ENCODE measurements at regions not wholly inside any gene's neighbourhood (a gene's known extent, or its start where the extent isn't known, plus 50 kb on each side); places are given as distances from the start of the nearest gene placed in this dataset.

DNA sequence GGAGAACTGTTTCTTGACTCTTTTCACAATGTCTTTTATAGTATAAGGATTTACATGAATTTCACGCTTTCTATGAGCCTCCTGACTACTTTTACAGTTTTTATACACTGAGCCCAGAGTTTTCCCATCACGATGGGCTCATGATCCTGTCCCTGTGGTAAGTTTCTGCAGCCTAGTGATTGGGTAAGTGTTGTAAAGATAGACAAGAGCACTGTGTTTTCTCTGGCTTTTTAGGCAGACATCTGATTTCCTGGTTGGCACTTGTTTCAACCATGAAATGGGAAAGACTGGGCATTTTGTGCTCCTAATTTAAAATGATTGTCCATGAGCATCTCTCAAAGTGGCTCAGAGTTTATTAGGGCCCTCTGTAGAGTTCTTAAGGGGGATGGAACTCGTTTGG lies 299.0 kb downstream of the FAT3 start:
- TF ChIP-seq, protein P1, sequence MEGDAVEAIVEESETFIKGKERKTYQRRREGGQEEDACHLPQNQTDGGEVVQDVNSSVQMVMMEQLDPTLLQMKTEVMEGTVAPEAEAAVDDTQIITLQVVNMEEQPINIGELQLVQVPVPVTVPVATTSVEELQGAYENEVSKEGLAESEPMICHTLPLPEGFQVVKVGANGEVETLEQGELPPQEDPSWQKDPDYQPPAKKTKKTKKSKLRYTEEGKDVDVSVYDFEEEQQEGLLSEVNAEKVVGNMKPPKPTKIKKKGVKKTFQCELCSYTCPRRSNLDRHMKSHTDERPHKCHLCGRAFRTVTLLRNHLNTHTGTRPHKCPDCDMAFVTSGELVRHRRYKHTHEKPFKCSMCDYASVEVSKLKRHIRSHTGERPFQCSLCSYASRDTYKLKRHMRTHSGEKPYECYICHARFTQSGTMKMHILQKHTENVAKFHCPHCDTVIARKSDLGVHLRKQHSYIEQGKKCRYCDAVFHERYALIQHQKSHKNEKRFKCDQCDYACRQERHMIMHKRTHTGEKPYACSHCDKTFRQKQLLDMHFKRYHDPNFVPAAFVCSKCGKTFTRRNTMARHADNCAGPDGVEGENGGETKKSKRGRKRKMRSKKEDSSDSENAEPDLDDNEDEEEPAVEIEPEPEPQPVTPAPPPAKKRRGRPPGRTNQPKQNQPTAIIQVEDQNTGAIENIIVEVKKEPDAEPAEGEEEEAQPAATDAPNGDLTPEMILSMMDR (IDR thresholded peaks at IDR 0.05) = no peak
- no peak for TF ChIP-seq POLR2A (IDR thresholded peaks at IDR 0.05)

All from heart left ventricle (tissue), 13 donors.